Activated CD8-positive, alpha-beta memory T cell treated with anti-CD3 and anti-CD28 coated beads for 36 hours (primary cell): ENCODE measurements at regions not wholly inside any gene's neighbourhood (a gene's known extent, or its start where the extent isn't known, plus 50 kb on each side); places are given as distances from the start of the nearest gene placed in this dataset.

Experiments used
- CTCF ChIA-PET: fragments of 350-600 bp; sonication (Branson Sonifier 250); formaldehyde crosslinking; loops from one replicate; lab custom pipeline; 2021; ENCODE audit warnings: antibody characterized with exemption; lab: Charles Lee
- POLR2A ChIA-PET: fragments of 350-600 bp; sonication (Branson Sonifier 250); formaldehyde crosslinking; loops from one replicate; lab custom pipeline; 2021; ENCODE audit warnings: antibody characterized with exemption; lab: Charles Lee

GRCh38 chr14:38113546-38113945 lies 94.2 kb upstream of the SSTR1 start:
- ChIA-PET CTCF (no interaction called here), POLR2A (no interaction called here)

- CTCF ChIA-PET: no interaction called here
These were observed 90.8 kb upstream of the SSTR1 start for GRCh38 chr14:38116895-38117294.

GRCh38 chr14:38120109-38120508 lies 87.6 kb upstream of the SSTR1 start:
- ChIA-PET POLR2A (no interaction called here), CTCF (no interaction called here)

More at GRCh38 chr14:38116895-38117294, 90.8 kb upstream of the SSTR1 start:
- POLR2A ChIA-PET: no interaction called here

- ChIA-PET POLR2A (no interaction called here), CTCF (no interaction called here)
These were observed 86.2 kb upstream of the SSTR1 start for GRCh38 chr14:38121320-38122020.

GRCh38 chr14:38122241-38122640 lies 85.5 kb upstream of the SSTR1 start:
- CTCF ChIA-PET: no interaction called here
- POLR2A ChIA-PET: no interaction called here

GRCh38 chr14:38124506-38124905 lies 83.2 kb upstream of the SSTR1 start:
- POLR2A ChIA-PET: no interaction called here
- CTCF ChIA-PET: no interaction called here

- ChIA-PET CTCF (no interaction called here), POLR2A (no interaction called here)
These were observed 82.1 kb upstream of the SSTR1 start for GRCh38 chr14:38125481-38126037.

- POLR2A ChIA-PET: no interaction called here
- CTCF ChIA-PET: no interaction called here
These were observed 80.3 kb upstream of the SSTR1 start for GRCh38 chr14:38127356-38127755.

GRCh38 chr14:38127784-38128183 lies 79.9 kb upstream of the SSTR1 start:
- CTCF ChIA-PET: no interaction called here
- POLR2A ChIA-PET: no interaction called here

- CTCF ChIA-PET: no interaction called here
These were observed 79.1 kb upstream of the SSTR1 start for GRCh38 chr14:38128640-38129039.

GRCh38 chr14:38129192-38129591 lies 78.5 kb upstream of the SSTR1 start:
- POLR2A ChIA-PET: no interaction called here
- CTCF ChIA-PET: no interaction called here

More at GRCh38 chr14:38128640-38129039, 79.1 kb upstream of the SSTR1 start:
- POLR2A ChIA-PET: no interaction called here

- POLR2A ChIA-PET: no interaction called here
- CTCF ChIA-PET: no interaction called here
These were observed 78.0 kb upstream of the SSTR1 start for GRCh38 chr14:38129705-38130104.

GRCh38 chr14:38134416-38135030 lies 73.2 kb upstream of the SSTR1 start:
- POLR2A ChIA-PET: no interaction called here
- CTCF ChIA-PET: no interaction called here

GRCh38 chr14:38135106-38135867 lies 72.4 kb upstream of the SSTR1 start:
- CTCF ChIA-PET: no interaction called here
- POLR2A ChIA-PET: no interaction called here

GRCh38 chr14:38137005-38137404 lies 70.7 kb upstream of the SSTR1 start:
- ChIA-PET POLR2A (no interaction called here), CTCF (no interaction called here)

- POLR2A ChIA-PET: no interaction called here
- CTCF ChIA-PET: no interaction called here
These were observed 69.1 kb upstream of the SSTR1 start for GRCh38 chr14:38138473-38139138.

- CTCF ChIA-PET: no interaction called here
- POLR2A ChIA-PET: no interaction called here
These were observed 67.8 kb upstream of the SSTR1 start for GRCh38 chr14:38139926-38140325.

- CTCF ChIA-PET: interaction anchor here (0.7 kb wide), 1 partner anchor 55 kb away, joined by 3 read pairs; no protein-coding TSS in a partner anchor
- POLR2A ChIA-PET: no interaction called here
These were observed 64.5 kb upstream of the SSTR1 start for GRCh38 chr14:38143170-38143569.

- POLR2A ChIA-PET: no interaction called here
- CTCF ChIA-PET: interaction anchor here (0.7 kb wide), 1 partner anchor 54 kb away, joined by 3 read pairs; no protein-coding TSS in a partner anchor
These were observed 63.8 kb upstream of the SSTR1 start for GRCh38 chr14:38143659-38144505.
